Urinary bladder (tissue), 3 donors: ENCODE measurements at regions not wholly inside any gene's neighbourhood (a gene's known extent, or its start where the extent isn't known, plus 50 kb on each side); places are given as distances from the start of the nearest gene placed in this dataset.

ENCODE experiments used
- DNase-seq: peaks from one replicate; pipeline ENCODE4 v3.0.0-alpha.2; 2015; ENCODE audit errors: extremely low spot score
- H3K27ac ChIP-seq: one replicate; pipeline ENCODE4 v1.5.1; 2013; ENCODE audit warnings: low read depth, mild to moderate bottlenecking, moderate library complexity
- H3K36me3 ChIP-seq: one replicate; pipeline ENCODE4 v1.6.1; 2013; ENCODE audit warnings: mild to moderate bottlenecking, moderate library complexity; ENCODE audit not compliant: insufficient read depth
- H3K4me1 ChIP-seq: one replicate; pipeline ENCODE4 v1.6.1; 2013; ENCODE audit warnings: mild to moderate bottlenecking, moderate library complexity; ENCODE audit not compliant: insufficient read depth
- H3K4me3 ChIP-seq: one replicate; pipeline ENCODE4 v1.5.1; 2013; ENCODE audit warnings: low read depth, low read length
- WGBS: extraction: QIAGEN DNeasy Blood & Tissue Kit; methylation state at CpG from one replicate; pipeline ENCODE4 v1.1.7; 2013; 5-methylcytosine and 5-hydroxymethylcytosine counted together
- donor health status: healthy with polysubstance abuse.
- donor health status: healthy.

DNA sequence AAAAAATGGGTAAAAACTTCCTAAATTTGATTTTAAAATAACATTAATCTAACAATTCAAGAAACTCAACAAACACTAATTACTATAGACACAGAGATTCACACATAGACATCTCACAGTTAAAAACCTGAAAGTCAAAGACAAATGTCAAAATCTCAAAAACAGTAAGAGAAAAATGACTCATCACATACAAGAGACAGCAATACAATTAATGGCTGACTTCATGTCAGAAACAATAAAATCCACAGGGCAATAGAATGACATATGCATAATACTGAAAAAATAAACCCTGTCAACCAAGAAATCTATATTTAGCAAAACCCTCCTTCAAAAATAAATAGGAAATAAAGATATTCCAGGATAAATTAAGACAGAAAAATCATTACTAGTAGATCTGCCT lies 200.4 kb downstream of the CEMIP2 start:
- no peak for DNase-seq
- no peaks in the 10 kb centered on the region for H3K36me3 ChIP-seq
- no peak overlapping the region for H3K27ac ChIP-seq
- no peaks in the 10 kb centered on the region for H3K4me1 ChIP-seq
- no peak overlapping the region for H3K4me3 ChIP-seq

DNA sequence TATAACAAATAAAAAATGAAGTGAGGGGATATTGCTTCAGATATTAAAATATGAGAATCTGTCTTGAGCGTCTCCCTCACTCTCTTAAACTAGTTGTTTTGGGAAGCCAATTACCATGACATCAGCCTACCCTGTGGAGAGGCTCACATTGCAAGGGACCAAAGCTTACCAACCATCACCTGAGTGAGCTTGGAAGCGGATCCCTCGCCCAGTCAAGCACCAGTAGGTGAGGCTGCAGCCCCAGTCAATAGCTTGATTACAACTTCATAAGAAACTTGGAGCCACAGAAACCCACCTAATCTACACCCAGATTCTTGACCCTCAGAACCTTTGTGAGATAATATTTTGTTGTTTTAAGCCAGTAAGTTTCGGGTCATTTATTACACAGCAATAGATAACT lies 206.2 kb downstream of the CEMIP2 start:
- WGBS, result 81% methylated on average over 4 of the region's 4 CpGs

DNA sequence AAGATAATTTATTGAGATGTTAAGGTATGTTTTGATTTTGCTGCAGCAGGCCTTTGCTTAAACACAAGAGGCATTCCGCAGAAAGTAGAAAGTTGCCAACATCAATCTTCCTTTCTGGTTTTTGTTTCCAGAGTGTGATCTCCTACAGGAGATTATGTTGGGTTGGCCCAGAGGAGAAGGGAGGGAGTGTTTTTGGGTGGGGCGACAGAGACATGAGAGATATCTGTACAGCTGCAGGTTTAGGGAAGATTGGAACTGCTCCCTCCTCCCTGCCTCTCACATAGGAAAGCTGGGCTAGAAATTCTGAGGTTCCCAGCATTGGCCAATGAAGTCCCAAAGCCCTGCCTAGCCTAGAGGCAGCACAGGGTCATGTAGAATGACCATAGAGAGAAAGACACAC lies 211.0 kb downstream of the CEMIP2 start:
- Histone ChIP-seq H3K4me1 (no peaks in the 10 kb centered on the region), H3K4me3 (no peak overlapping the region), H3K27ac (no peak overlapping the region), H3K36me3 (no peaks in the 10 kb centered on the region)
- DNase-seq, result no peak
- 55% methylated on average over 2 of the region's 2 CpGs for WGBS

More for the DNA sequence above, 206.2 kb downstream of the CEMIP2 start:
- Histone ChIP-seq H3K27ac (no peak overlapping the region), H3K36me3 (no peaks in the 10 kb centered on the region), H3K4me1 (no peaks in the 10 kb centered on the region), H3K4me3 (no peak overlapping the region)
- DNase-seq, result no peak

DNA sequence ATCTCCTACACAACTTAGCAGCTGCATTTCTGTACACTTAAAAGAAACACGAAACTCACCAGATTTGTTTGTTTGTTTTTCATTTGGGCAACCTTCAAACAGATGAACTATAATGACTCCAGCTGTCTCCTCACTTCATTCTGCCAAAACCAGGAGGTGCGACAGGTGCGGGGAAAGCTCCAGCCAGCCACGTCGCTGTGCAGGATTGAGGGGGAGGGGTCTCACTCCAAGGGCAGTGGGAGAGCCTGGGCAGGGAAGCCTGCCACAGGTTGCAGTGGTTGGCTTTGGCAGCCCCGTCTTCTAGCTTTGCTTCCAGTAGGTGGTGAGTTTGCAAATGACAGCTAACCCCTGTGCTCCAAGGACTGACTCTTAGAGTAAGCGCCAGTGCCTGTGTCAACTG lies 215.8 kb downstream of the CEMIP2 start:
- Histone ChIP-seq H3K4me3 (no peak overlapping the region), H3K4me1 (no peaks in the 10 kb centered on the region), H3K27ac (no peak overlapping the region), H3K36me3 (no peaks in the 10 kb centered on the region)
- no peak for DNase-seq
- WGBS, result 20% methylated on average over 7 of the region's 7 CpGs

DNA sequence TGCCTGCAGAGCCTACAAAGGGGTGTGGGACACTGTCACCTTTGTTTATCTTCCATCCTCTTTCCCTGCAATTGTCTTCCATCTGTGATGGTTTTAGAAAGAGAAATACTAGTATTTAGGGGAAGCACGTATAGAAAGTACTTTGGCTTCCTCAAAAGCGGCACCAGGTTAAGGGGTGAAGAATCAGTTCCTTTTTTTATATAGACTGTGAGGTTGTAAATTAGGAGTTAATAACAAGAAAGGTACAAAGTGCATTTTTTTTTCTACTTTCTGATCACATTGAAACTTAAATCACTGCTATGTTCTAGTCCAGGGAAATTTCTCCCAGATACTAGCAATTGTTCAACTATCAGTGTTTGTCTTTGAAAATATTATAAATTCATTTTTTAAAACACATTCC lies 219.3 kb downstream of the CEMIP2 start:
- Histone ChIP-seq H3K36me3 (no peaks in the 10 kb centered on the region), H3K4me1 (no peaks in the 10 kb centered on the region), H3K4me3 (no peak overlapping the region), H3K27ac (no peak overlapping the region)
- DNase-seq, result no peak
- 71% methylated on average over 2 of the region's 2 CpGs for WGBS

DNA sequence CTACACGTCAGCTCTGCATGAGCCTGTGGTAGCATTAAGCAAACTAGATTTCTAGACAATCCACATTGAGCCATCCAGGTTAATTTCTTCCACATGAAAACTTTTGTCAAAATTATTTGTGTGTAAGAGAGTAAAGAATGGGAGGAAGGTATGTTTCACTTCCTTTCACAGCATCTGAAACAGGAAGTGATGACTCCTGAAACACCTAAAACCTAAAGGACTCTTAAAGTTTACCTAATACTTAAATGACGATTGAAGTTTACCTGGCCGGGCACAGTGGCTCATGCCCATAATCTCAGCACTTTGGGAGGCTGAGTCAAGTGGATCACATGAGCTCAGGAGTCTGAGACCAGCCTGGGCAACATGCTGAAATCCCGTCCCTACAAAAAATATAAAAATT lies 223.8 kb downstream of the CEMIP2 start:
- H3K4me3 ChIP-seq, result no peak overlapping the region
- no peak overlapping the region for H3K27ac ChIP-seq
- 89% methylated on average over 4 of the region's 4 CpGs for WGBS
- no peaks in the 10 kb centered on the region for H3K36me3 ChIP-seq
- no peak for DNase-seq
- no peaks in the 10 kb centered on the region for H3K4me1 ChIP-seq

DNA sequence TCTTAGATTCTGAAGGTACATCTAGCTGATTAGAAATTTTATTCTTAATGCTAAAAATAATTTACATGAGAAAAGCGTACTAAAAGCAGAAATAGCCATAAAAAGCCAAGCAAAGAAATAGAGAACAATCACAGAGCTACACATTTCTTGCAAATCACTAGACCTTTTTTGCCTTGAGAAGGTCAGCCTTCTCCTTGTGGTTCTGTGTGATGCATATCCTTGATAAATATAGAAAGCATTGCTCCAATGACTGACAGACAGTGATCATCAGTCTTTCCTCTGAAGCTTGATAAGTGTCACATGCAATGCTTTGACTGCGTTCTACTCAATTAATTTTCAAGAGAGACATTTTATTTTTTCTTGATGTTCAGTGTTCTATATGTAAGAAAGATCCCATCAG lies 226.9 kb downstream of the CEMIP2 start:
- H3K4me1 ChIP-seq, result no peaks in the 10 kb centered on the region
- no peaks in the 10 kb centered on the region for H3K36me3 ChIP-seq
- no peak overlapping the region for H3K27ac ChIP-seq
- DNase-seq, result no peak
- no peak overlapping the region for H3K4me3 ChIP-seq
- 91% methylated on average over 2 of the region's 2 CpGs for WGBS

DNA sequence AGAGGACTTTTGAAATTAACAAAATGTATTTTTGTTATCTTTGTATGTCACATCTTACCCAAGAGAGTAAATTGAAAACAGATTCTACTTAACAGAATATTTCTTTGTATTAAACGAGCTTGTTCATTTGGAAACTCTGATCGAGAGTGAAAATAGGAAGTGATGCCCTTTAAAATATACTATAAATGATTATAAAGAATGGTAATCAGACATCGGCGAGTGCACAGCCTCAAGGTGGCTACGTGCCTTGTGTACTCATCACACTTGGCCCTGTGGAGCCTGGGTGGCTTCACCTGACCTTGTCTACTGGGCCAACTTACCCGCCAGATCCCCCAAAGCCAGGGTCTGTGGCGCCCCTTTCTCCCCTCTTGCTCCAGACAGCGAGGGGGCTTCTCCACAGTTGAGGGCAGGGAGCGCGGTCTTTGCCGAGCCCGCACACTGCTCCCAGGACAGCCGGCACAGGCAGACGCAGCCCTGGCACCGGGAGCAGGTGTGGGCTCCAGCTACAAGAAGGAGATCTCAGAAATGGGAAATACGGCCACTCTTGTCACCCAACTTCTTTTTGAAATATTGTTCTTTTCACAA lies 243.2 kb downstream of the CEMIP2 start:
- Histone ChIP-seq H3K36me3 (no peaks in the 10 kb centered on the region), H3K4me1 (no peaks in the 10 kb centered on the region), H3K4me3 (no peak overlapping the region), H3K27ac (no peak overlapping the region)
- 93% methylated on average over 16 of the region's 16 CpGs for WGBS
- no peak for DNase-seq

DNA sequence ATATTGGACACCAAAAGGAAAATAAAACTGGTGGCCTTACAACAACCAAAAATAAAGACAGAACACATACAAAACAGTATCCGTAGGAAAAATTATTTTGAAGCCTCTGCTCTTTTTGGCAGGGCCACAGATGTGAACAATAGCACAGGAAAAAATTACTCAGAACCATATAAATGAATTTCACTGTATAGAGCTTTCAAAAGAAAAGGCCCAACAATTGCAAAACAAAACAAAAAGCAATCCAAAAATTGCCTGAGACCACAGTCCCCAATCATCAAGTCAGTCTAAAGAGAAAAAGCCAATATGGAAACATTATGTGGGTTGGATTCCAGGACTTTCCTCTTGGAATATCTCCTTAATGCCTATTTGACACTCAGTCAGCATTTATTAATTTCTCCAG lies 243.8 kb downstream of the CEMIP2 start:
- Histone ChIP-seq H3K4me1 (no peaks in the 10 kb centered on the region), H3K4me3 (no peak overlapping the region), H3K27ac (no peak overlapping the region), H3K36me3 (no peaks in the 10 kb centered on the region)
- WGBS, result 46% methylated on average over 1 of the region's 1 CpG
- no peak for DNase-seq

DNA sequence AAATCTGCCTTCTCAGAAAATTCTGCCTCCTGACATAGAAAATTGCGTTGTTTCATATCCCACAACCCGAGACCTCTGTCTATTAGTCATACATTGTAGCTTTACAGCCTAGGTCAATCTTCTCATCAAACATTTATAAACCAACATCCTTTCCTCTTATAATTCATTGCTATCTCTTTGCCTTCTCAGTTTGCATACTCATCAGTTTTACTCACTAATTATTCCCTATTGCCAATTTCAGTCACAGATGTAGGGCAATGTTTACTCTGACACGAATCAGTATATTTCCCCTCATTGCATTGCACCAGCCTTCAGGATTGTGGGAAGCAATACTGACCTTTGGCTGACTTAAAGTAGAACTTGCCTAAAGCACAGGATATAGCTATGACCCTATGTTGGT lies 247.2 kb downstream of the CEMIP2 start:
- WGBS, result 67% methylated on average over 3 of the region's 3 CpGs
- no peak for DNase-seq

DNA sequence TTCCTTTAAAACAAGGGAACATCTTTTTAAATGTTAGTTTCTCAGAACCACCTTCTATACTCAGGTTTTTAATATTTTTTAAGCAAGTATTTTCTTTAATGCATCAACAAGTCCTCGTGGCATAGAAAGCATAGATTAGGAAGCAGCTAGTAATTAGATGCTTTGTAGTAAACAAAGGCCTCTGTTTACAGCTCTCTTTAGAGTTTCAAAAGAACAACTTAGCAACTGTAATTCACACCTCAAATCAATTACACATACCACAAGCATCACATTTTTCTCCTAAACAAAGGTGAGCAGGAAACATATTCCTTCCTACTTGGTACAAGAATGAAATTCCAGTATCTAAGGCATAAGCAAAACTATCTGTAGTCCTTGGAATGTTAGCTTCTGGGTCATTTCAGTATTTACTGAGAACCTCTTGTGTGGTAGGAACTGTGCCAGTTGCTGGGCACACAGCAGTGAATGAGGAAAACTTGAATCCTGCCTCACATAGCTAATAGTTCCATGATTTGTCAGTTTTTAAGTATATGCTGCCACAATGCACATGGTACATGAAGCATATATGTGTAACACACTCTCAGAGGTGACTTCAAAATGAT lies 249.1 kb downstream of the CEMIP2 start:
- no peak overlapping the region for H3K4me3 ChIP-seq
- no peaks in the 10 kb centered on the region for H3K36me3 ChIP-seq
- H3K4me1 ChIP-seq, result no peaks in the 10 kb centered on the region
- H3K27ac ChIP-seq, result no peak overlapping the region
- DNase-seq, result no peak
- WGBS, result 60% methylated on average over 1 of the region's 1 CpG

More for the DNA sequence above, 247.2 kb downstream of the CEMIP2 start:
- Histone ChIP-seq H3K4me1 (no peaks in the 10 kb centered on the region), H3K4me3 (no peak overlapping the region), H3K27ac (no peak overlapping the region), H3K36me3 (no peaks in the 10 kb centered on the region)

DNA sequence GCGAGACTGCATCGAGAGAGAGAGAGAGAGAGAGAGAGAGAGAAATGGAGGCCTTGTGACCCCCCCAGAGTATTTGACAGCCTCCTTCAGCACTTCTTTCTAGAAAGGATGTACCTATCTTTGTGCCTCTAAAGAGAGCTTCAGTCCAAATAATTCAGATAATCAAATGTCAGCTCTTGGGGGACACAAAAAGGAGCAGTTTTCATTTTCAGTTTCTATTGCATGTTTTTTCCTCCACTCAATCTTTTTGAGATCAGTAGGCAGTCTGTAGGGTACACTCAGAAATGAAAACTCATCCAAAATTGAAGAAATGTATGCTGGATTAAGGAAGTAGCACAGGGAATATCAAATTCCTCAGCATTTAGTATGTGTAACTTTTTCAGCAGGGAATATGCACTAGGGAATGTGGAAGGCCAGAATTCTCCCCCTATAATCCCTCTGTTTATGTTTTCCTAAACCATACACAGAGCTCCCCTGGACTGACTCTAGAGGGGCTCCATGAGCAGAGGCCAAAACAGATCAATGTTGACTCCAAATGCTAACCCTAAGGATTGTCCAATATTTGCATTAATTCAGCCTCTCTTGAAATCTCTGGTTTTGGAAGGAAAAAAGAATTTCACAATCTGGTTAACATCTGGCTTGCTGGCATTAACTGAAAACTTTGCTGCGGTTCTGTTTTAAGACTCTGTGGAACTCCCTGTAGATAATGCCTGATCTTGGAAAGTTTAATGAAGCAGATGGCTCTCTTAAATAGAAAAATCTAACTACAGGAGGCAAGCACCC lies 250.1 kb downstream of the CEMIP2 start:
- Histone ChIP-seq H3K36me3 (no peaks in the 10 kb centered on the region), H3K4me1 (no peaks in the 10 kb centered on the region), H3K27ac (no peak overlapping the region), H3K4me3 (no peak overlapping the region)
- peak; percentile 13 for DNase-seq
- WGBS, result 51% methylated on average over 3 of the region's 3 CpGs

DNA sequence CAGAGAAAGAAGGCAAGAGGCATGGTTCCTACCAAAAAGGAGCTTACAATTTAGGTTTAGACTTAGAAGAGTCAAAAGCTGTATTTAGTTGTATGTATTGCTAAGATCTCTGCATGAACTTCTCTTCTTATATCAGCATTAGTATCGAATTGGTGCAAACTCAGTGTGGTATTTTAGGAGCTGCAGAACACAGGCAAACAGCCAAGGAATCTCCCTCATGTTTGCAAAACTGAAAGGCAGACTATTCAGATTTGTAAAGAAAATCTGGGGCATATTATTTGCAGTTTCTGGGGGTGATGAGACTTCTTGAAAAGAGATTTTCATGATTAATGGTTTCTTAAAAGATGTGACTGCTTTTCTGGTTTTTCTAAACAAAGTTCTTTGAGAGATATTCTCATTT lies 252.7 kb downstream of the CEMIP2 start:
- DNase-seq, result no peak
- H3K27ac ChIP-seq, result no peak overlapping the region
- 17% methylated on average over 1 of the region's 1 CpG for WGBS
- H3K4me3 ChIP-seq, result no peak overlapping the region
- no peaks in the 10 kb centered on the region for H3K36me3 ChIP-seq
- H3K4me1 ChIP-seq, result no peaks in the 10 kb centered on the region

DNA sequence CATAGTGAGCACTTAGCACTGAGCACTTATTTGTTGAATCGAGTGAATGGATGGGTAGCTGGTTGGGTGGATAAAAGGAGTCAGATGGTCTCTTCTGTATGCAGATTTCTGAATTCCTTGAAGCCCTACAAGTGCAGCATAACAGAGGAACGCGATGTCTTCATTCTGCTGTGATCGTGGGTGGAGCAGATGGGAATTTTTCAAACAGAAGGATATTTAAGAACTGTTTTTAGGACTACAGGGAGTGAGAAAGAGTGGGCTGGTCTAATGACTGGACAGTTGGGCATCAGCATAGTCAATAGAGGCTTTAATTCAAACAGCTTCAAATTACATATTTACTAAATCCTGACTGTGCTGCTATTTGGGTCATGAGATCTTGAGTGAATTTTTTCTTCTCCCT lies 253.2 kb downstream of the CEMIP2 start:
- Histone ChIP-seq H3K4me1 (no peaks in the 10 kb centered on the region), H3K27ac (no peak overlapping the region), H3K4me3 (no peak overlapping the region), H3K36me3 (no peaks in the 10 kb centered on the region)
- WGBS, result 78% methylated on average over 4 of the region's 4 CpGs
- no peak for DNase-seq
